HCT116 (cell line): ENCODE measurements at regions not wholly inside any gene's neighbourhood (a gene's known extent, or its start where the extent isn't known, plus 50 kb on each side); places are given as distances from the start of the nearest gene placed in this dataset.

Experiments
- ATAC-seq: fragments of 200-7000 bp; cut with Tn5 transposase; 2 replicates; pipeline ENCODE4 v1.9.1; 2020; ENCODE audit warnings: mild to moderate bottlenecking, moderate library complexity
- BruUV-seq: library from RNA; stranded (reverse); fragments of 400-500 nt; replicated peaks from 2 replicates; lab custom pipeline; 2021; lab: Mats Ljungman, UMichigan
- CTCF ChIA-PET: fragments of 300-600 bp; sonication (Branson Sonifier 250); formaldehyde crosslinking; loops from one replicate; lab custom pipeline; 2021; ENCODE audit warnings: antibody characterized with exemption; lab: Charles Lee
- POLR2A ChIA-PET: fragments of 300-600, 350-600 bp; sonication (Branson Sonifier 250); formaldehyde crosslinking; loops from one replicate; lab custom pipeline; 2021; ENCODE audit warnings: antibody characterized with exemption; lab: Charles Lee
- RAD21 ChIA-PET, 2 experiments: fragments of 300-600 bp; sonication (Branson Sonifier 250); formaldehyde crosslinking; loops; one replicate each; lab custom pipeline; 2023; ENCODE audit warnings: low total read pairs in 2 of 2; ENCODE audit not compliant: uncharacterized antibody in 2 of 2, unreplicated experiment in 2 of 2, low non-redundant PET in 1 of 2; lab: Charles Lee
- DNase-seq: peaks from one replicate; pipeline ENCODE4 v3.0.0-alpha.2; 2010; ENCODE audit warnings: low read depth, low spot score
- H2AFZ ChIP-seq: fragments of 200-600 bp; shearing (Covaris generic), sonication (generic); 2 replicates; pipeline ENCODE4 v1.6.1; 2017; ENCODE audit warnings: low read depth, mixed run types, mixed read lengths, antibody characterized with exemption, low read length; ENCODE audit not compliant: poor library complexity, severe bottlenecking
- H3K27ac ChIP-seq: 2 replicates; pipeline ENCODE4 v1.5.1; 2012; ENCODE audit warnings: low read depth, low read length
- H3K27me3 ChIP-seq: fragments of 200-600 bp; sonication (generic); 2 replicates; pipeline ENCODE4 v1.6.1; 2016; ENCODE audit warnings: mixed run types, low read length, mixed read lengths; ENCODE audit not compliant: insufficient read depth
- H3K36me3 ChIP-seq, 2 experiments: fragments of 200-500 bp in 1 of 2; fragments of 200-600 bp in 1 of 2; sonication (Bioruptor generic) in 1 of 2; sonication (generic) in 1 of 2; 2 replicates each; pipeline versions ENCODE4 v1.5.1 to v1.6.1; 2014 to 2016; ENCODE audit warnings: low read length in 2 of 2, inconsistent platforms in 1 of 2, mixed read lengths in 1 of 2, mixed run types in 1 of 2; ENCODE audit not compliant: insufficient read depth in 2 of 2, control insufficient read depth in 1 of 2
- H3K4me1 ChIP-seq, 2 experiments: fragments of 200-600 bp in 1 of 2; sonication (generic) in 1 of 2; 2 replicates each; pipeline versions ENCODE4 v1.5.1 to v1.6.1; 2012 to 2017; ENCODE audit warnings: low read length in 2 of 2, inconsistent platforms in 1 of 2, mild to moderate bottlenecking in 1 of 2, mixed read lengths in 1 of 2, mixed run types in 1 of 2, moderate library complexity in 1 of 2; ENCODE audit not compliant: insufficient read depth in 2 of 2, control insufficient read depth in 1 of 2
- H3K4me2 ChIP-seq: fragments of 200-600 bp; sonication (generic); 2 replicates; pipeline ENCODE4 v1.6.1; 2017; ENCODE audit warnings: mixed run types, low read length, mixed read lengths
- H3K4me3 ChIP-seq, 2 experiments: fragments of 200-600 bp in 1 of 2; sonication (generic) in 1 of 2; replicated peaks in 1 of 2; 2 replicates each; pipeline ENCODE4 v1.5.1; 2011 to 2016; ENCODE audit warnings: low read length in 2 of 2, control low read depth in 1 of 2, low read depth in 1 of 2, mild to moderate bottlenecking in 1 of 2, mixed read lengths in 1 of 2, mixed run types in 1 of 2
- H3K79me2 ChIP-seq: fragments of 200-600 bp; sonication (generic); 2 replicates; pipeline ENCODE4 v1.6.1; 2017; ENCODE audit warnings: mild to moderate bottlenecking, mixed run types, low read length, moderate library complexity, mixed read lengths; ENCODE audit not compliant: insufficient read depth
- H3K9ac ChIP-seq: fragments of 200-600 bp; sonication (generic); 2 replicates; pipeline ENCODE4 v1.6.1; 2016; ENCODE audit warnings: low read length, mixed read lengths
- H3K9me2 ChIP-seq: fragments of 200-600 bp; sonication (generic), shearing (Covaris generic); 2 replicates; pipeline ENCODE4 v1.6.1; 2017; ENCODE audit warnings: mixed run types, mild to moderate bottlenecking, moderate library complexity; ENCODE audit not compliant: insufficient read depth
- H3K9me3 ChIP-seq, 2 experiments: fragments of 200-500 bp in 1 of 2; fragments of 200-600 bp in 1 of 2; sonication (Bioruptor generic) in 1 of 2; sonication (generic) in 1 of 2; 2 replicates each; pipeline ENCODE4 v1.6.1; 2014 to 2017; ENCODE audit warnings: low read length in 2 of 2, mixed read lengths in 2 of 2, inconsistent platforms in 1 of 2, low read depth in 1 of 2, mild to moderate bottlenecking in 1 of 2, mixed run types in 1 of 2, moderate library complexity in 1 of 2; ENCODE audit not compliant: control insufficient read depth in 1 of 2, insufficient read depth in 1 of 2
- H4K20me1 ChIP-seq: fragments of 200-600 bp; sonication (generic), shearing (Covaris generic); 2 replicates; pipeline ENCODE4 v1.6.1; 2017; ENCODE audit warnings: mixed run types, mild to moderate bottlenecking, moderate library complexity; ENCODE audit not compliant: insufficient read depth
- CBX3 ChIP-seq: IDR thresholded peaks from 2 replicates; pipeline ENCODE4 v1.6.1; 2012; ENCODE audit warnings: low read depth
- CTCF ChIP-seq, 3 experiments: fragments of 200-600 bp in 1 of 3; sonication (generic) in 1 of 3; IDR thresholded peaks in 2 of 3; conservative IDR thresholded peaks in 1 of 3; 2 replicates each; pipeline ENCODE4 v1.5.1; 2012 to 2017; ENCODE audit warnings: low read depth in 2 of 3, low read length in 2 of 3, antibody characterized with exemption in 1 of 3, borderline replicate concordance in 1 of 3, control low read depth in 1 of 3, mild to moderate bottlenecking in 1 of 3, mixed read lengths in 1 of 3, mixed run types in 1 of 3, moderate library complexity in 1 of 3; ENCODE audit not compliant: insufficient read depth in 1 of 3
- EGR1 ChIP-seq: IDR thresholded peaks from 2 replicates; pipeline ENCODE4 v1.6.1; 2012; ENCODE audit warnings: low read depth
- EZH2 ChIP-seq: fragments of 200-600 bp; sonication (generic); IDR thresholded peaks from 2 replicates; pipeline ENCODE4 v1.6.1; 2017; ENCODE audit warnings: antibody characterized with exemption, mixed run types
- FOSL1 ChIP-seq: IDR thresholded peaks from 2 replicates; pipeline ENCODE4 v1.6.1; 2012; ENCODE audit warnings: low read depth
- JUND ChIP-seq: IDR thresholded peaks from 2 replicates; pipeline ENCODE4 v1.6.1; 2012
- SP1 ChIP-seq: IDR thresholded peaks from 2 replicates; pipeline ENCODE4 v1.6.1; 2012; ENCODE audit warnings: low read depth
- ZBTB33 ChIP-seq: IDR thresholded peaks from 2 replicates; pipeline ENCODE4 v1.6.1; 2011; ENCODE audit warnings: mild to moderate bottlenecking, low read length, moderate library complexity; ENCODE audit not compliant: insufficient replicate concordance; ENCODE audit errors: extremely low read depth
- ZFX ChIP-seq: fragments of 450-650 bp; IDR thresholded peaks from 2 replicates; pipeline ENCODE4 v1.6.1; 2017
- ZNF274 ChIP-seq: fragments of 200-500 bp; sonication (Bioruptor generic); IDR thresholded peaks from 2 replicates; pipeline ENCODE4 v1.6.1; 2014; ENCODE audit warnings: mild to moderate bottlenecking, low read depth, low read length, inconsistent platforms
- intact Hi-C: fragments of 100-400 bp; cut with micrococcal nuclease; formaldehyde crosslinking; loops from 2 replicates; pipeline ENCODE4 v1.10.0; 2022
- TF ChIP-seq, protein P1 (sequence below): IDR thresholded peaks from 2 replicates; pipeline ENCODE4 v1.6.1; 2012; ENCODE audit warnings: low read depth

- H2AFZ ChIP-seq: no peak overlapping the region
- intact Hi-C loops: no loop called here
- ChIA-PET POLR2A (no interaction called here), RAD21 (no interaction called here), CTCF (no interaction called here)
- H3K4me2 ChIP-seq: no peak overlapping the region
- H3K27me3 ChIP-seq: no peaks in the 10 kb centered on the region
- no peaks in the 10 kb centered on the region for H3K36me3 ChIP-seq
- ATAC-seq (no peak), DNase-seq (no peak)
- no peak overlapping the region for H3K27ac ChIP-seq
- H4K20me1 ChIP-seq: no peaks in the 10 kb centered on the region
- H3K9me2 ChIP-seq: no peaks in the 10 kb centered on the region
- no peak overlapping the region for H3K4me3 ChIP-seq
- no TSS peak for BruUV-seq
- peaks cover 0 to 3% of the 10 kb centered on the region in 2 experiments; a peak in 1 of 4 replicates for H3K9me3 ChIP-seq
- no peak overlapping the region for H3K9ac ChIP-seq
- H3K4me1 ChIP-seq: no peaks in the 10 kb centered on the region
- H3K79me2 ChIP-seq: no peaks in the 10 kb centered on the region
- TF ChIP-seq JUND: no peak
- TF ChIP-seq SP1: no peak
- no peak for TF ChIP-seq EGR1
- TF ChIP-seq CBX3: no peak
- TF ChIP-seq ZFX: no peak
- TF ChIP-seq ZNF274: no peak
- TF ChIP-seq, protein P1, sequence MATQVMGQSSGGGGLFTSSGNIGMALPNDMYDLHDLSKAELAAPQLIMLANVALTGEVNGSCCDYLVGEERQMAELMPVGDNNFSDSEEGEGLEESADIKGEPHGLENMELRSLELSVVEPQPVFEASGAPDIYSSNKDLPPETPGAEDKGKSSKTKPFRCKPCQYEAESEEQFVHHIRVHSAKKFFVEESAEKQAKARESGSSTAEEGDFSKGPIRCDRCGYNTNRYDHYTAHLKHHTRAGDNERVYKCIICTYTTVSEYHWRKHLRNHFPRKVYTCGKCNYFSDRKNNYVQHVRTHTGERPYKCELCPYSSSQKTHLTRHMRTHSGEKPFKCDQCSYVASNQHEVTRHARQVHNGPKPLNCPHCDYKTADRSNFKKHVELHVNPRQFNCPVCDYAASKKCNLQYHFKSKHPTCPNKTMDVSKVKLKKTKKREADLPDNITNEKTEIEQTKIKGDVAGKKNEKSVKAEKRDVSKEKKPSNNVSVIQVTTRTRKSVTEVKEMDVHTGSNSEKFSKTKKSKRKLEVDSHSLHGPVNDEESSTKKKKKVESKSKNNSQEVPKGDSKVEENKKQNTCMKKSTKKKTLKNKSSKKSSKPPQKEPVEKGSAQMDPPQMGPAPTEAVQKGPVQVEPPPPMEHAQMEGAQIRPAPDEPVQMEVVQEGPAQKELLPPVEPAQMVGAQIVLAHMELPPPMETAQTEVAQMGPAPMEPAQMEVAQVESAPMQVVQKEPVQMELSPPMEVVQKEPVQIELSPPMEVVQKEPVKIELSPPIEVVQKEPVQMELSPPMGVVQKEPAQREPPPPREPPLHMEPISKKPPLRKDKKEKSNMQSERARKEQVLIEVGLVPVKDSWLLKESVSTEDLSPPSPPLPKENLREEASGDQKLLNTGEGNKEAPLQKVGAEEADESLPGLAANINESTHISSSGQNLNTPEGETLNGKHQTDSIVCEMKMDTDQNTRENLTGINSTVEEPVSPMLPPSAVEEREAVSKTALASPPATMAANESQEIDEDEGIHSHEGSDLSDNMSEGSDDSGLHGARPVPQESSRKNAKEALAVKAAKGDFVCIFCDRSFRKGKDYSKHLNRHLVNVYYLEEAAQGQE: no peak
- TF ChIP-seq FOSL1: no peak
- no peak for TF ChIP-seq ZBTB33
- no peak for TF ChIP-seq CTCF (IDR thresholded peaks at IDR 0.05 in 2 of 3, conservative IDR thresholded peaks at IDR 0.05 in 1 of 3; ENCODE audit: borderline replicate concordance in 1 of 3, insufficient read depth in 1 of 3, low read depth in 2 of 3, low read length in 2 of 3)
- no peak for TF ChIP-seq EZH2
These were observed 50.9 kb upstream of the MAP3K13 start for GRCh38 chr3:185311991-185312390.
